ENCODE measurements at regions not wholly inside any gene's neighbourhood (a gene's known extent, or its start where the extent isn't known, plus 50 kb on each side); places are given as distances from the start of the nearest gene placed in this dataset.

DNA sequence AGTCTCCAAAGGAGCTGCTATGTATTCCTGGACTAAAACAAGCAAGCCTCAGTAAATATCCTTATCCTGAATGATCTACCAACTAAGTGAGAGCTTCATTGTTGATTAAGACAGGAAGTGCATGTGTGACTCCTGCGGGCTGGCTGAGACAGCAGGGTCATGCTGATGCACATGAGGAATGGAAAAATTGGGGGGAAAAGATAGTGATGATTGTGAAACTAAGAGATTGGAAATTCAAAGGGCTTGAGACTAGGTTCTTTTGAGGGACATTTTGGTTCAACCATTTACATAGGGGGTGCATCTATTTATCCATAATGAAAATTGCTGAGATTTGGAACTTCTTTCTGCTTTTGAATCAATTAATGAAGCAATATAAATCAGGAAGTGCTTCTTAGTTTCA is 61.1 kb upstream of the C1QTNF7 start:
- FAIRE-seq (no peak), DNase-seq (ENCODE audit: insufficient read length) (no peak)
- TF ChIP-seq TAF1 (IDR thresholded peaks at IDR 0.05; ENCODE audit: borderline replicate concordance, low read depth, low read length) (no peak), POLR2A (IDR thresholded peaks at IDR 0.05; ENCODE audit: low read depth, low read length) (no peak), POLR2AphosphoS5 (IDR thresholded peaks at IDR 0.05; ENCODE audit: low read depth, low read length) (no peak)

DNA sequence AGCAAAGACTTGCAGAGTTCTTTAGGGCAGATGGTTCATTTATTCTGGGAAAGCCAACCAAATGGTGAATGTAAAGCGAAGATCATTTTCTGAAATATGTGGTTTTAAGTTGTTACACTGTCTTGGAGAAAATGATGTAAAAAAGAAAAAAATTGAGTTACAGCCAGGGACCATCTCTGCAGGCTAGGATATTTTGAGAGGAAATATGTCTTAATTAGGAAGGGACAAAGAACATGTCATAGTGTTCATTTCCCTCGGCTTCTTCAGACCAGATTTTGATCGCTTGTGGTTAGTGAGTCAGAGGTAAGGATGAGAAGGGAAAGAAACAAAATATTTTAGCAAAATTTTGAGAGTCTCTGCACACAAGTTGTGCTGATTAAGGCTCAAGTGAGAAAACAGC is 59.0 kb upstream of the C1QTNF7 start:
- TF ChIP-seq TAF1 (IDR thresholded peaks at IDR 0.05; ENCODE audit: borderline replicate concordance, low read depth, low read length) (no peak), POLR2AphosphoS5 (IDR thresholded peaks at IDR 0.05; ENCODE audit: low read depth, low read length) (no peak)
- no peak for DNase-seq (ENCODE audit: insufficient read length)
- no peak for FAIRE-seq

- TF ChIP-seq POLR2A (IDR thresholded peaks at IDR 0.05; ENCODE audit: low read depth, low read length) (no peak), TAF1 (IDR thresholded peaks at IDR 0.05; ENCODE audit: borderline replicate concordance, low read depth, low read length) (no peak), POLR2AphosphoS5 (IDR thresholded peaks at IDR 0.05; ENCODE audit: low read depth, low read length) (no peak)
- DNase-seq (ENCODE audit: insufficient read length): no peak
- FAIRE-seq: no peak
These were observed 57.5 kb upstream of the C1QTNF7 start for GRCh38 chr4:15370296-15370695.

DNA sequence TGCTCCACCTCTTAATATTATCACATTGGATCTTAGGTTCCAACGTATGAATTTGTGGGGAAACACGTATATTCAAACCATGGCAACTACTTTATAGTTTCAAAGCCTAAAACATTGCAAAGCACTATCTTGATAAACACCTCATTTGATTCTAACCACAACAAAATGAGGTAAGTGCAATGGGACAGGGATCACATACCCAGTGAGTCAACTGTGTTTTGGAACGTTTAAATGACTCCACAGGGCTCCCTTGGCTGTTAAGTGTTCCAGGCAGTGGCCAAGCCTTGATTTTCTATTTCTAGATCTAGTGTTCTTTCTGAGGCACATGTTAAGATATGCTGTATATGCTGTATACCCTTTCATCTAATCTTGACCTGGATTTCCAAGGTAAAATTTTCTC is 54.5 kb upstream of the C1QTNF7 start:
- TF ChIP-seq TAF1 (IDR thresholded peaks at IDR 0.05; ENCODE audit: borderline replicate concordance, low read depth, low read length) (no peak), POLR2A (IDR thresholded peaks at IDR 0.05; ENCODE audit: low read depth, low read length) (no peak), POLR2AphosphoS5 (IDR thresholded peaks at IDR 0.05; ENCODE audit: low read depth, low read length) (no peak)
- FAIRE-seq (no peak), DNase-seq (ENCODE audit: insufficient read length) (no peak)

GRCh38 chr4:15374656-15375055 is 53.2 kb upstream of the C1QTNF7 start:
- FAIRE-seq (no peak), DNase-seq (ENCODE audit: insufficient read length) (no peak)
- TF ChIP-seq TAF1 (IDR thresholded peaks at IDR 0.05; ENCODE audit: borderline replicate concordance, low read depth, low read length) (no peak), POLR2A (IDR thresholded peaks at IDR 0.05; ENCODE audit: low read depth, low read length) (no peak), POLR2AphosphoS5 (IDR thresholded peaks at IDR 0.05; ENCODE audit: low read depth, low read length) (no peak)

- FAIRE-seq: no peak
These were observed 52.2 kb upstream of the C1QTNF7 start for GRCh38 chr4:15375667-15376066.

DNA sequence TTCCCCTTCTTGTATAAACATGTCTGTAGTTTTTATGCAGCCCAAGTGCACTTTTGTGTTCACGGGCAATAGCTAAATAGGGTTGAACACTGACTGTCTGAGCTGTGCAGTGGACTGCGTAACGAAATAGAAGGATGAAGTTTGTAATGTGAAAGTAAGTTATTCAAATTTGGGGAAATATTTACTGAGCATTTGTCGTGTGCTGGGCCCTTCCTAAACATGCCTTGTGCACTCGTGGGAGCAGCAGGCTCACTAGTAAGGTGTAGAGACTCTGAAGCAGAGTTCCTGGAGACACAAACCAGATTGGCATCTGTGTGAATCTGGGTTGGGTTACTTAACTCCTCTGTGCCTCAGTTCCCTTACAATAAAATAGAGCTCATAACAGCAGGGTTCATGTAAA is 51.7 kb upstream of the C1QTNF7 start:
- DNase-seq (ENCODE audit: insufficient read length) (no peak), FAIRE-seq (no peak)
- no peak for TF ChIP-seq TAF1 (IDR thresholded peaks at IDR 0.05; ENCODE audit: borderline replicate concordance, low read depth, low read length)
- no peak for TF ChIP-seq POLR2A (IDR thresholded peaks at IDR 0.05; ENCODE audit: low read depth, low read length)
- no peak for TF ChIP-seq POLR2AphosphoS5 (IDR thresholded peaks at IDR 0.05; ENCODE audit: low read depth, low read length)

More at GRCh38 chr4:15375667-15376066, 52.2 kb upstream of the C1QTNF7 start:
- no peak for DNase-seq (ENCODE audit: insufficient read length)
- no peak for TF ChIP-seq TAF1 (IDR thresholded peaks at IDR 0.05; ENCODE audit: borderline replicate concordance, low read depth, low read length)
- TF ChIP-seq POLR2AphosphoS5 (IDR thresholded peaks at IDR 0.05; ENCODE audit: low read depth, low read length): no peak
- no peak for TF ChIP-seq POLR2A (IDR thresholded peaks at IDR 0.05; ENCODE audit: low read depth, low read length)

GRCh38 chr4:15376594-15376993 is 51.2 kb upstream of the C1QTNF7 start:
- DNase-seq (ENCODE audit: insufficient read length) (no peak), FAIRE-seq (no peak)
- TF ChIP-seq POLR2A (IDR thresholded peaks at IDR 0.05; ENCODE audit: low read depth, low read length) (no peak), POLR2AphosphoS5 (IDR thresholded peaks at IDR 0.05; ENCODE audit: low read depth, low read length) (no peak), TAF1 (IDR thresholded peaks at IDR 0.05; ENCODE audit: borderline replicate concordance, low read depth, low read length) (no peak)

Measured in GM12892 (cell line).